ENCODE measurements at regions not wholly inside any gene's neighbourhood (a gene's known extent, or its start where the extent isn't known, plus 50 kb on each side); places are given as distances from the start of the nearest gene placed in this dataset.
"Not testable (repeated sequence)": the region's sequence is repeated elsewhere in the genome, so short reads cannot be mapped to it uniquely, and the experiment has no call there.

DNA sequence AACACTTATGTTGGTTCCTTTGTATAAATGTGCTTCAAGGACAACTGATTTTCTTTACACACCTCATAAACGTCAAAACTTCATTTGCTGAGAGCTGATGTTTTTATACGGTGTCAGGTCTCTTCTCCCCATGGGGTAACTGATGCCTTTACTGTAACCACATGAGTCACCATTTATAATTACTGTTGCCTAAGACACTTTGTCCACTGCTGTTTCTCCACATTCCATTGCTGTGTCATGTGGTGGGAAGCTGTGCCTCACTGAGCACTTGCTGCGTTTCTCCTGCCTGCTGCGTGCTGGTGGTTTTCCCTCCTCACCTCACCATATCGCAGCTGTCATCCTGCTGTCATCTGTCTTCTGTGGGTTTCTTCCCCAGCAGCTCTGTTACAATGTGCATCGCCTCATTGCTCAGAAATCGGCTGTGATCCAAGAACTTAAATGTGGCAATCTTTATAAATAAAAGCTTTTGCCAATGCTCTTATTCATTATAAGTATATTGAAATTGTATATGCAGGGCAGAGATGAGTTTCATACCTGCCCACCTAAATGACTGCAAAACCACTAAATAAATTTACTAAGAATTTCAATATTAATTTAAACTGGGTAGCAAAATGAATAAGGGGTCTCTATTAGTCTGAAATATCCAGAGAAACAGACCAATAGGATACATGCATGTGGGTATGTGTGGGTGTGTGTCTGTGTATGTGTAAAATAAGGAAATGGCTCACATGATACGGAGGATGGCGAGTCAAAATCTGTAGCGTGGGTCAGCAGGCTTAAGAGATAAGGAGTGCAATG, 547.0 kb upstream of the SLITRK5 start:
- DNase-seq, result no peak

DNA sequence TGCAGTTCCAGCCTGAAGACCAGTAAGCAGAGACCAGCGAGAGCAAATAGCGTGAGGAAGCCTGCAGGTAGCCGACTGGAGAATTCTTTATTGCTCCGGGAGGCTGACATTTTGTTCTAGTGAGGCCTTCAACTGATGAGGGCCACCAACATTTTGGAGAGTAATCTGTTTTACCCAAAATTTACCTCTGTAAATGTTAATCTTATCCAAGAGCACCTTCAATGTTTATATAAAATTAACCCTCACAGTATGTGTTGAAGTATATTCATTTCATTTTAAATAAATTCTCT, 546.4 kb upstream of the SLITRK5 start:
- no peak for DNase-seq

DNA sequence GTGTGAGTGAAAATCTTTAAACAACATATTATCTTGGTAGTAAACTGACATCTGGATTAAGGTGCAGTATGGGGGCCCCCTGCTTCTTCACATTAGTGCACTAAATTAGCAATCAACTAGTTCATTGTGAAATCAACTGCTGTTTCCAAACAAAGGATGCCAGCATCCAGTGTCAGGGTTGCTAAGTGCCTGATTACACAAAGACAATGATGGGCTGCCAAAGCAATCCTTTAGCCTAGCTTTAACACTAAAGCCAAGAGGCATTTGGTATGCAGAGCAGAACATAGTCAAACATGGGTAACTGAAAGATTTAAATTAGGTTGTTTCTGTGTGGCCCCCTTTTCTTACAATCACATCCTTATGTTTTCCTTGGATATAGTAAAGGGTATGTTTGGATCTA, 543.1 kb upstream of the SLITRK5 start:
- DNase-seq, result no peak

DNA sequence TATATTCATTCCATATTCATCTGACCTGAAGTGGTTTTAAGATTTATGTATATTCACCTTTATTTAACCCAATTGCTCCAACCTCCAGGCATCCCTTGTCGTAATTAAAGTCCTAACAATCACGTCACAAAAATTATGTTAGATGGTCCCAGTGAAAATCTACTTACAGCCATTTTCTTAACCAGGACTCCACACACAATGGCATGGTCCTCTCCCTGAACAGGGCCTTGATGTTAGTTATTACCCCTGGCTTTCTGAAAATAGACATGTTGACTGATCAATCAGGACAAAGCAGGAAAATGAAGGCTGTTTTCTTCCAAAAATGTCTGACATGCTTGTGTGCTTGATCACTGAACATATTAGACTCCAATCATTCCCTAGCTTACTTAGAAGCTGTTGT, 542.7 kb upstream of the SLITRK5 start:
- no peak for DNase-seq

DNA sequence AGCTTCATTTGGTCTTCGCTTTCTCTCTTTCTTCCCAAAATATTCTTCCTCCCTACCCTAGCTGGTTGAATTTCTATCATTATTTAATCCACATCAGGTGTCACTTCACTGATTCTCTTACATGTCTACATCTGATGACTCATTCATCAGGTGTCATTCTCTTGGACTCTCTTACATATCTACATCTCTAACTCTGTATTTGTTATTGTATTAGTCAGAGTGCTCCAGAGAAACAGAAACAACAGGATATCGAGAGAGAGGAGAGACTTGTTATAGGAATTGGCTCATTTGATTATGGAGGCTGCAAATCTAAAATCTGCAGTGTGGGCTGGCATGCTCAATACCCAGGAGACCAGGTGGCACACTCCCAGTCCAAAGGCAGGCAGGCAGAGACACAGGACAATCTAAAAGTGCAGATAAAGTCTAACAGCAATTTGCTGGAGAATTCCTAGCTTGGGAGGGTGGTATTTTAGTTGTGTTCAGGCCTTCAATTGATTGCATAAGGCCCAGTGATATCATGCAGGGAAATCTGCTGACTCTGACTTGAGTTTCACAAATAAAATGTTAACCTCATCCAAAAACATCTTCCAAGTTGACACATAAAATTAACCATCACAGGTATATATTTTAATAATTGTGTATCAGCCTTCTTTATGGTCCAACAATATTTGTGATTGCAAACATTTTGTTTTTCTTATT, 541.4 kb upstream of the SLITRK5 start:
- no peak for DNase-seq

DNA sequence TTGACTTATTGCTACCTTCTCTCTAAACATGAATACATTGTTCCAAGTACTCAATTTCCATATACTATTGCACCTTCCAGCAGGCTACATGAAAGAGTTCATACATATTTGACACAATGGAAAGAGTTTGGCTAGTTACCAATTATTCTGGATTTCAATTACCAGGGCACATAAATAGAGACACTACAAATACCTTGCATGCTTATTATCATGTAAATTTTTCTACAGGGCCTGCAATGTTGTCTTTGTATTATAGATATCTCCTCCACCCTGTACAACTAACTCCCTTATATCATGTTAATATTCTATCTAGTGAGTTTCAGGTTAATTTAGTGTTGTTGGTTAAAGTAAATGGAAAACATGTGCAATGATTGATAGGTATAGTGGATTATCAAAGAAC, 540.7 kb upstream of the SLITRK5 start:
- no peak for DNase-seq

DNA sequence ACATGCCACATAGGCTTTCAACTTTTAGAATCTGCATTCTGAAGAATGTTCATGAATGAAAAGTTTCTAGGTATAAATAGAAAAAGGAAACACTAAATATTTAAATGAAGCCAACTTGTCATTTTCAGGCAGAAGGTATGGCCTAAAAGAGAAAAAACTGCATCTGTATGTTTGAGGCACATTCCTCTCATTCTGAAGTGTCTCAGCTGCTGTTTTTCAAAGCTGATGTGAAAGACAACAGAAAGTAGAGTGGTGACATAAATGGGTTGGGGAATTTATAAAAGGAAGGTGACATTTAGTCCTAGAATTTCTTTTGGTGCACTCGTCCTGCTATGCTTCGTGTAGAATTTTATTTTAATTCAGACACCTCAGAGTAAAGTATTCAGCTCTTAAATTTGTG, 539.6 kb upstream of the SLITRK5 start:
- DNase-seq, result no peak

DNA sequence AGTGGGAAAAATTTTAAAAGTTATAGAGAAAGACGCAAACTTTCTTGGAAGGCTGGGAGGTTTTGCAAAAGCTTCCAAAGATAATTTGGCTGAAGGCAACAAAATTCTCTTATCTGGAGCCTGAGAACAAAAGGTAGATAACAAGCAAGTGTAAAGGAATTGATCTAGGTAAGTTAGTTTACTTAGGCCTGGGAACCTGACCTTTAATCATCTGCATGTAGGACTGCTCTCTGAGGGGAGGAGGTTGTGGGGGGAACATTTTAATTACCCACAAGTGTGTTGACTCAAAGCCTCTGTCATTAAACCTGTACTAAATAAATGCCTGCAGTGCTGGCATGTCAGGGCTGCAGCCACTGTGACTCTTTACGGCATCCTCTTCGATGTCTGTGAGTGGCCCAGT, 532.3 kb upstream of the SLITRK5 start:
- no peak for DNase-seq

DNA sequence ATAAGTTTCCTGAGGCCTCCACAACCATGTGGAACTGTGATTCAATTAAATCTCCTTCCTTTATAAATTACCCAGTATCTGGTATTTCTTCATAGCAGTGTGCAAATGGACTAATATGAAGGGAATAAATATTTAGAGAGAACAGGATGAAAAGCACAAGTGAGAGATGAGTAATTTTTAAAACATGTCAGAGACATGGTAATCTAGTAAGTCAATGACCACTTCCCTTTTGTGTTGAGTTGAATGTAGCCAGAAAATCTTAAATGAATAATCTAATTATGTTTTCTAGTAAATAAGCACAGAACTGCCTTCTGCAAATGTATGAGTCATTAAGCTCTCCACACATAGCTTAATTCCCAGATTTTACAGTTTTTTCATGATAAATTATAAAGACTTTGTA, 524.1 kb upstream of the SLITRK5 start:
- no peak for DNase-seq

DNA sequence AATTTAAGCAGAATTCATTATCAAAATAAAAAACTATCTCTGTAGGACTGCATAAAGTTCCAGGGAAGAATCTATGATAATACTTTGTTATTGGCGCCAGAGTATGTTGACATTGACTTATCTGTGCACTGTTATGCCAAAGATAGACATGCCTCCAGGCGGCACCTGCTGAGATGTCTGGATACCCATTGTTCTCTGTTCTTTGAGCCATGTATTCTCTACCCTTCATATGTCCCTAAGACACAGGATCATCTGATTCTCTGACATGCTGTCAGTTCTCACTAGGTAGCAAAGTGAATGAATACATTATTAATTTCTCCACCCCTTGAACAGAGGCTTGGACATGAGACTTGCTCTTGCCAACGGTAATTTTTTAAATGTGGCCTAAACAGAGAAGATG, 517.8 kb upstream of the SLITRK5 start:
- DNase-seq, result no peak

DNA sequence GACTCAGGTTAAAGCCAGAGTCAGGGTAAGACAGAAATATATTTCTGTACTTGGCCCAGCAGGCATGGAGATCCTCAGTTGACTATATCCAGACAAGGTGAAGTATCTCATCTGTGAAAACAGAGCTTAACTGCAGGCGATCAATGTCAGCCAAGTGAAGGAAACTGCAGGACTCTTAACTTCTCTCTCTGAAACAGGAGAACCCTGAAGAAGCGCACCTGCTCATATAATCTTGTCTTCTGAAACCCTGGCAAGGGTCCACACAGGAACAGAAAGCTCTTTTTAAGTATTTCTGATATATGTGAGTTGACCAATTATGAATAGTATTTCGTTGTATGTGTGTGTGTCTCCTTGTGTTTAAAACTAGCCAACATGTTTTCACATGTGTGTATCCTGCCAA, 504.8 kb upstream of the SLITRK5 start:
- DNase-seq, result no peak

DNA sequence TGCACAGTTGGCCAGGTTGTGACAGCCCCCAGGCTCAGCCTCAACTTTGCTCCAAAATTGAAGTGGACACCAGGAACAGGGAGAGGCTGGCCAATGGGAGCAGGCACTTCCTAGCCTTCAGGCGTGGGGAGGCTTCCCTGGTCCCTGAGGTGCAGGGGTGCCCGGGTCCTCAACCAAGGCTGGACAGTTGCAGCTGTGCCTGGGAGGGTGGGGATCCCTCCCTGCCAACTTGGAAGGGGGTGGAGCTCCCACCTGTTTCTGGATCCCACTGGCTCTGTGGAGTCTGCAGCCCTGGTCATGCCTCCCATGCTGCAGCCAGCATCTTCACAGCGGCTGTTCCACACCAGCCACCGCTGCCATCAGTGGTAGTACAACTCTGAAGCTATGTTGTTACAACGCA, 502.8 kb upstream of the SLITRK5 start:
- DNase-seq, result no peak

DNA sequence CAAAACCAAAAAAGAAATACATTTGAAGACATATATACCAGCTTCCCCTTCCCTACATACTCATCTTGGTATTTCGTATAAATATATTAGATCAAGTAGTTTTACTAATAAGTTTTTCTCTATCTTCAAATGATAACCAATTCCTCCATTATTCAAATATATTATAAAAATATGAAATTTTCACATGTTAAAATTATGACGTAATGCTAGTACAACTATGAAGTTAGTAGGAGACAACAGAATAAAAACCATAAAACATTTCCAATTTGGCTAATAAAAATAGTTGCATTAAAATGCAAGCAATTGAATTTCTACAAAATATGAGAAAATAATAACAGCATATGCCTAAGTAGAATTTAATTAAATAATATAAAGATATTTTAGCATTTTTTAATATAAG, 501.8 kb upstream of the SLITRK5 start:
- DNase-seq, result no peak

DNA sequence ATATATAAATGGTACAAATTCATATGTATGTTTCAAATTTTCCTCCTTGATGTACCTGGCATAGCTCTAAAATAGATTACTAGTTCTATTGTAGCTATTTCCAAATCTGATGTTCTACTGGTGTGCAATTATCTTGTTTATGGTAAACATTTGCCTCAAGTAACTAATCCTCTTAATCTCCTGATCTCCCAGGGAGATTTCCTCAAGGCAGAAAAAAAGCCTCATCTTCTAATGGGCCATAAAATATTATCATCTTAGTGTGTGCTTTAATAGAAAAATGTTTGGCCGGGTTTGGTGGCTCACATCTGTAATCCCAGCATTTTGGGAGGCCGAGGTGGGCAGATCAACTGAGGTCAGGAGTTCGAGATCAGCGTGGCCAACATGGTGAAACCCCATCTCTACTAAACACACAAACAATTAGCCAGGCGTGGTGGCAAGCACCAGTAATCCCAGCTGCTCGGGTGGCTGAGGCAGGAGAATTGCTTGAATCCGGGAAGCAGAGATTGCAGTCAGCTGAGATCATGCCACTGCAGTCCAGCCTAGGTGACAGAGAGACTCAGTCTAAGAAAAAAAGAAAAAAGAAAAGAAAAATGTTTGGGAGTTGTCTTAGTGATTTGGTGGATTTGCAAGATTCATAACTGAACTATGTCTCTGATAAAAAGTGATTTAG, 498.9 kb upstream of the SLITRK5 start:
- no peak for DNase-seq

DNA sequence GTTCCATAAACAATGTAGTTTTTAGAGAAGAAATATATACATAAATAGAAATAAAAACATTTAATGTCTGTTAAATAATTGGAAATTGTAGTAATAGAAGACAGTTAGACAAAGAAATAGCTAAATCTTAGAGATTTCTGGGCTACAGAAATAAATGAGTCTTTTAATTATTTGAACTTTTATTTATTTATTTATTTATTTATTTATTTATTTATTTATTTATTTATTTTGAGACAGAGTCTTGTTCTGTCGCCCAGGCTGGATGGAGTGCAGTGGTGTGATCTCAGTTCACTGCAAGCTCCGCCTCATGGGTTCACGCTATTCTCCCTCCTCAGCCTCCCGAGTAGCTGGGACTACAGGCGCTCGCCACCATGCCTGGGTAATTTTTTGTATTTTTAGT, 486.0 kb upstream of the SLITRK5 start:
- DNase-seq, result not testable (repeated sequence)

DNA sequence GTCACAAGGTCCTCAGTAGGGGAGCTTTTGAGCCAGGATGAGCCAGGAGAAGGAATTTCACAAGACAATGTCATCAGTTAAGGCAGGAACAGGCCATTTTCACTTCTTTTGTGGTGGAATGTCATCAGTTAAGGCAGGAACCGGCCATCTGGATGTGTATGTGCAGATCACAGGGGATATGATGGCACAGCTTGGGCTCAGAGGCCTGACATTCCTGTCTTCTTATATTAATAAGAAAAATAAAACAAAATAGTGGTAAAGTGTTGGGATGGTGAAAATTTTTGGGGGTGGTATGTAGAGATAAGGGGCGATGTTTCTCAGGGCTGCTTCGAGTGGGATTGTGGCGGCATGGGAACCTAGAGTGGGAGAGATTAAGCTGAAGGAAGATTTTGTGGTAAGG, 484.5 kb upstream of the SLITRK5 start:
- DNase-seq, result not testable (repeated sequence)

DNA sequence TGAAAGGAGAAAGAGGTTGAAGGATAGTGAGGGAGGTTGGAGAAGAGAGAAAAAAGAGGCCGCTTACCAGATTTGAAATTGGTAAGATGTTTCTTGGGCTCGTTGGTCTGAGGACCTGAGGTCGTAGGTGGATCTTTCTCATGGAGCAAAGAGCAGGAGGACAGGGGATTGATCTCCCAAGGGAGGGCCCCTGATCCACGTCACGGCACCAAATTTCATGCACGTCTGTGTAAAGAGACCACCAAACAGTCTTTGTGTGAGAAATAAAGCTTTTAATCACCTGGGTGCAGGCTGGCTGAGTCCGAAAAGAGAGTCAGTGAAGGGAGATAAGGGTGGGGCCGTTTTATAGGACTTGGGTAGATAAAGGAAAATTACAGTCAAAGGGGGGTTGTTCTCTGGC, 479.7 kb upstream of the SLITRK5 start:
- not testable (repeated sequence) for DNase-seq

DNA sequence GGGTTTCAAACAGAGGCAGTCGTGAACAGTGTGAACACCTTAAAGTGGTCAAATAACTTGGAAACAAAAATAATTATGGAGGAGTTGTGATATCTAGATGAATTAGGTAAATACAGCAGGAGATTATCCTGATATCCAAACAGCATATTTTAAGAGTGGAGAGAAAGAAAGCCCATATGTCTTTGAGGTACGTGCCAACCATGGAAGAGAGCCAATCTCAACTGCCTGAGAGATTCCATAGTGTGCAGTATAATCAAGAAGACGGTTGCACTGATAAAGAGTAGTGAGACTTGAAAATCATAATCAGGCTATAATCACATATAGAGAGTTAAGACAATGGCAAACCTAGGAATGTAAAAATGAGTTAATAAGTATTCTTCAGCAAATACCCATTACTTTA, 472.8 kb upstream of the SLITRK5 start:
- no peak for DNase-seq

DNA sequence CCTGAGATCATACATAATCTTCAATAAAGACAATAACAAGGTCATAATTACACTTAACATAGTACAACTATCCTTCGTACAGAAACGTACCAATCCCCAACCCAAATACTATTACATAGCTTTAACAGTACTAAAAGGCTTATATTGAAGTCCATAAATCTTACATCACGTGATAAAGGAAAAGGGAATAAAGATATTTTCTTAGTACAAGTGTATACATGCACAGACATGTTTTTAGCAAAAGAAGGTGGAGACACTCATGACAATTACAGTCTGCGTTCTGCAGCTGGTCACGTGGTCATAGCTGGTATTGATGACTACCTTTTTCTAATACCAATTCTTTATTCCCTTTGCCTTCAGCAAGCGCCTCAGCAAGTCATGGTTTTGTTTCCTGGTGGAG, 464.5 kb upstream of the SLITRK5 start:
- DNase-seq, result no peak

DNA sequence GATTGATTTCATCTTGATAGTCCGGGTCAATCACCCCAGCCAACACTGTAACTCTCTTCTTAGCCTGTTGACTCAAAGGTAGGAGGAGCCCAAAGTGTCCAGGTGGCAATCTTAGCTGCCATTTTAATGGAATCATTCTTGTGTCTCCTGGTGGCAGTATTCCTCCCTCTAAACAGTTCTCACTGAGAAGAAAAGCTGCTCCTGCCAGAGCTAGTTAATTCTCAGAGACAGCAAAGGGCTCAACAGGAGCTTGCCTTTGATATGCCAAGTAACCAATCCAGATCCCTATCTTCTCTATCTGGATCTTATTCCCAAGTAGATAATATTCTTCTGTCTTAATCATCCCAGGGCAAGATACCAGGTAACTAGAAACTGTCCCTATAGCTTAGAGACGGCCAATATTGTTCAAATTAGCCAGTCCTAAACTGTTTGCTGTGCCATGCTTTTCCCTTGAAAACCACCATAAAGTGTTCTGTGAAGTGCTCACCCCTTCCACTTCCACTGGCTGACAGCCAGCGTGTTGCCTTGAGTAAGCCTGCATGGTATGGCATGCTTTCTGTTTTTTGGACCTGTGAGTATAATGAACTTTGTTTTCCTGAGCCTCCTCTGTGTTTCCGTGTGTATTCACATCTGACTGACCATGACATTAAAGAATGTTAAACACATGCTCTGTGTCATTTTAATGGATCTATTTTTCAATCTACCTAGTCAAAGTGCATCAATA, 463.7 kb upstream of the SLITRK5 start:
- DNase-seq, result no peak

DNA sequence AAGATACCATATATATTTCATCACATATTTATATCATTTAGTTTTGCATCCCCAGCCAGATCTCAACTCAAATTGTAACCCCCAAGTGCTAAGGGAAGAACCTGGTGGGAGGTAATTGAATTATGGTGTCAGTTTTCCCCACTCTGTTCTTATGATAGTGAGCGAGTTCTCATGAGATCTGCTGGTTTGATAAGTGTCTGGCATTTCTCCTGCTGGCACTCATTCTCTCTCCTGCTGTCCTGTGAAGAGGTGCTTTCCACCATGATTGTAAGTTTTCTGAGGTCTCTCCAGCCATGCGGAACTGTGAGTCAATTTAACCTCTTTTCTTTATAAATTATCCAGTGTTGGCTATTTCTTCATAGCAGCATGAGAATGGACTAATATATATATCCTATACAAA, 462.5 kb upstream of the SLITRK5 start:
- no peak for DNase-seq

DNA sequence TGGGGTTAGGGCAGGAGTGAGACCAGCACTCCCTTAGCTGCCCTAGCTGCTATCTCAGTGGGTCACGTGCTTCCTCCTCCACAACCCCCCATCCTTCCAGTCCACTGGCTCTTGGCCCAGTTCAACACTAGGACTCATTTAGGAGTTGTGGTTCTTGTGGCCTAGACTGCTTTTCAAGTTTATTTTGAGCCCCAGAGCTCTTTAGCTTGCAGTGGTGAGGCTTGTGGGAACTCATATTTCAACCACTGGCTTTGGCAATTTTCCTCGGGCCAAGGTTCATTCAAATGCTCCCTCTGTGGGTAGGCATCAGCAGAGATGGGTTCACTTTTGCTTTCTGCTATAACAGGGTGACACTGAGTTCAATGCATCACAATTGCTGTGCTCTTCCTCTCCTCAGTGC, 436.2 kb upstream of the SLITRK5 start:
- DNase-seq, result no peak

DNA sequence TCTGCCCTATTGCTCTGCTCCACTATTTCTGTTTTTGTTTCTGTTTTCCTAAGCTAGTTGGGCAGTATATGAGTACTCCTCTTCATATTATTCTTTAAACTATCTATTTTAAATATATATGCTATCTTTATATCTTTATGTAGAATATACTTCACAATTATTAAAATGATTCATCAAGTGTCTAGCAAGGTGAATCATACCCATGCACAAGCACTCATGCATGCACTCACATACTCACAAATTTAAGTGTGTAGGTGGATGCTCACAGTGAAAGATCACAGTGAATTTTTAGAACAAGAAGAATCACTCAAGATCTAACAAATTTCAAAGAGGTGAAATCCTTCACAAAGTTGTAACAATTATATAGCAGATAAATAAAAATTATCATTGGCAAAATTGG, 435.6 kb upstream of the SLITRK5 start:
- no peak for DNase-seq
